CD14-positive monocyte (primary cell): ENCODE measurements at regions not wholly inside any gene's neighbourhood (a gene's known extent, or its start where the extent isn't known, plus 50 kb on each side); places are given as distances from the start of the nearest gene placed in this dataset.

Experiments
- DNase-seq, 3 donors: peaks; one replicate each; pipeline ENCODE4 v3.0.0-alpha.2; 2011 to 2022
- H2AFZ ChIP-seq: 2 replicates; pipeline ENCODE4 v1.6.0; 2012; ENCODE audit warnings: mild to moderate bottlenecking, low read depth, low read length, inconsistent platforms; ENCODE audit not compliant: insufficient read depth, poor library complexity, severe bottlenecking
- H3K27ac ChIP-seq, 2 donors: 1 replicate in 1 of 2; 2 replicates in 1 of 2; pipeline ENCODE4 v1.5.1; 2012 to 2013; ENCODE audit warnings: low read length in 2 of 2, control low read depth in 1 of 2, inconsistent platforms in 1 of 2, low read depth in 1 of 2, mild to moderate bottlenecking in 1 of 2
- H3K27me3 ChIP-seq, 2 donors: one replicate each; pipeline versions ENCODE4 v1.6.0 to v1.6.1; 2011 to 2013; ENCODE audit warnings: low read length in 2 of 2; ENCODE audit not compliant: control insufficient read depth in 2 of 2, insufficient read depth in 2 of 2
- H3K36me3 ChIP-seq, 2 donors: replicated peaks in 1 of 2; 1 replicate in 1 of 2; 2 replicates in 1 of 2; pipeline versions ENCODE4 v1.5.1 to v1.6.1; 2012 to 2013; ENCODE audit warnings: low read length in 2 of 2, control low read depth in 1 of 2, inconsistent platforms in 1 of 2, mild to moderate bottlenecking in 1 of 2; ENCODE audit not compliant: insufficient read depth in 2 of 2, control insufficient read depth in 1 of 2
- H3K4me1 ChIP-seq, 2 donors: 1 replicate in 1 of 2; 2 replicates in 1 of 2; pipeline versions ENCODE4 v1.5.1 to v1.6.1; 2012 to 2013; ENCODE audit warnings: low read length in 2 of 2, control low read depth in 1 of 2, inconsistent platforms in 1 of 2, mild to moderate bottlenecking in 1 of 2, moderate library complexity in 1 of 2; ENCODE audit not compliant: insufficient read depth in 2 of 2, control insufficient read depth in 1 of 2
- H3K4me2 ChIP-seq: replicated peaks from 2 replicates; pipeline ENCODE3; 2012; ENCODE audit warnings: low read length, moderate library complexity, mild to moderate bottlenecking; ENCODE audit not compliant: poor library complexity, severe bottlenecking; ENCODE audit errors: extremely low read depth
- H3K4me3 ChIP-seq, 3 experiments: fragments of 200-600 bp in 1 of 3; sonication (generic) in 1 of 3; replicated peaks in 1 of 3; 1 replicate in 2 of 3; 2 replicates in 1 of 3; pipeline ENCODE4 v1.5.1; 2011 to 2013; ENCODE audit warnings: low read length in 3 of 3, mild to moderate bottlenecking in 3 of 3, control low read depth in 2 of 3, low read depth in 2 of 3, inconsistent platforms in 1 of 3, moderate library complexity in 1 of 3
- H3K79me2 ChIP-seq: 2 replicates; pipeline ENCODE4 v1.6.0; 2012; ENCODE audit warnings: mild to moderate bottlenecking, control low read depth, inconsistent platforms, low read length, moderate library complexity; ENCODE audit not compliant: insufficient read depth
- H3K9ac ChIP-seq: 2 replicates; pipeline ENCODE4 v1.6.0; 2017; ENCODE audit warnings: low read length, mild to moderate bottlenecking; ENCODE audit not compliant: insufficient read depth, poor library complexity, severe bottlenecking
- H3K9me3 ChIP-seq, 2 donors: replicated peaks in 1 of 2; 1 replicate in 1 of 2; 2 replicates in 1 of 2; pipeline versions ENCODE4 v1.5.1 to v1.6.1; 2012 to 2013; ENCODE audit warnings: low read length in 2 of 2, control low read depth in 1 of 2; ENCODE audit not compliant: control insufficient read depth in 1 of 2, insufficient read depth in 1 of 2
- H4K20me1 ChIP-seq: 2 replicates; pipeline ENCODE4 v1.6.0; 2012; ENCODE audit warnings: mild to moderate bottlenecking, low read length, control low read depth, moderate library complexity; ENCODE audit not compliant: insufficient read depth
- H3K27ac Mint-ChIP-seq, 7 donors: one replicate each; pipeline ENCODE4 v1.8.0; 2020; ENCODE audit warnings: mild to moderate bottlenecking in 7 of 7, mixed read lengths in 7 of 7, moderate library complexity in 6 of 7, inconsistent platforms in 2 of 7
- H3K27me3 Mint-ChIP-seq, 3 donors: one replicate each; pipeline ENCODE4 v1.8.0; 2021 to 2022; ENCODE audit warnings: low read depth in 3 of 3, mild to moderate bottlenecking in 3 of 3, mixed read lengths in 3 of 3, moderate library complexity in 3 of 3, inconsistent platforms in 1 of 3
- H3K36me3 Mint-ChIP-seq, 2 donors: one replicate each; pipeline ENCODE4 v1.8.0; 2020; ENCODE audit warnings: mixed read lengths in 2 of 2, inconsistent platforms in 1 of 2, mild to moderate bottlenecking in 1 of 2
- H3K4me1 Mint-ChIP-seq: one replicate; pipeline ENCODE4 v1.8.0; 2020; ENCODE audit warnings: mild to moderate bottlenecking, mixed read lengths
- H3K4me3 Mint-ChIP-seq, 2 donors: one replicate each; pipeline ENCODE4 v1.8.0; 2020; ENCODE audit warnings: mild to moderate bottlenecking in 2 of 2, mixed read lengths in 2 of 2, moderate library complexity in 1 of 2
- H3K9me3 Mint-ChIP-seq, 7 donors: one replicate each; pipeline ENCODE4 v1.8.0; 2020 to 2022; ENCODE audit warnings: mixed read lengths in 7 of 7, mild to moderate bottlenecking in 6 of 7, moderate library complexity in 6 of 7, inconsistent platforms in 2 of 7
- WGBS: methylation state at CpG from one replicate; pipeline ENCODE4 v1.1.5; 2013; ENCODE audit warnings: missing lambda C conversion rate; ENCODE audit not compliant: insufficient coverage; 5-methylcytosine and 5-hydroxymethylcytosine counted together
- intact Hi-C, 2 donors: fragments of 100-400 bp; cut with micrococcal nuclease; formaldehyde crosslinking; loops; one replicate each; pipeline versions ENCODE4 v1.15.0 to v1.15.1; 2023
- TF ChIP-seq, protein P1 (sequence below): fragments of 200-600 bp; IDR thresholded peaks from one replicate; pipeline ENCODE4 v1.8.0; 2022; ENCODE audit warnings: antibody characterized with exemption, mild to moderate bottlenecking

DNA sequence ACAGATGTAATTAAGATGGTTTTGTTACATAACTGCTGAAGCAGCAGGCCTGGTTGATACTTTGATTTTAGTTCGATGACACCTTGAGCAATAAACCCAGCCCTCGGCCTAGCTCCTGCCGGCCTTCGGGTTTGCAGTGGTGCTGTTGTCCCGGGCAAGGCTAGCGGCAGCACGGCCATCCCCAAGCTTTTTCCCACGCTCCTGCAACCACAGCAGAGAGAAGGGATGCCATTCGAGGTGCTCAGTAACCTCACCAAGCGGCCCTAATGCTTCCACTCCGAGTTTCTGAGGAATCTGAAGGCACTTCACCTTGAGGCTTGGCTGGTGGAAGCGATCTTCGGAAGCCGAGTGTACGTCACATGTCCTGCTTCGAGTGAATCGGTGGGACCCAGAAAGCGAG, 182.1 kb downstream of the NAF1 start:
- H3K27ac Mint-ChIP-seq, result no peak overlapping the region
- Histone ChIP-seq H3K9me3 (peaks cover 5 to 10% of the 10 kb centered on the region in 2 donors), H3K79me2 (no peaks in the 10 kb centered on the region), H3K4me3 (no peak overlapping the region), H3K27ac (no peak overlapping the region), H3K4me1 (no peaks in the 10 kb centered on the region), H2AFZ (no peak overlapping the region), H3K27me3 (no peaks in the 10 kb centered on the region), H3K9ac (no peak overlapping the region), H3K4me2 (no peak overlapping the region), H4K20me1 (no peaks in the 10 kb centered on the region), H3K36me3 (no peaks in the 10 kb centered on the region)
- H3K4me3 Mint-ChIP-seq, result no peak overlapping the region
- no peak for DNase-seq
- intact Hi-C loops, result no loop called here
- H3K27me3 Mint-ChIP-seq, result peaks cover 0 to 4% (median 0%) of the 10 kb centered on the region in 3 donors
- peaks cover 0 to 9% (median 4%) of the 10 kb centered on the region in 7 donors for H3K9me3 Mint-ChIP-seq
- H3K4me1 Mint-ChIP-seq, result no peaks in the 10 kb centered on the region
- 90% methylated on average over 17 of the region's 18 CpGs for WGBS
- TF ChIP-seq, protein P1, sequence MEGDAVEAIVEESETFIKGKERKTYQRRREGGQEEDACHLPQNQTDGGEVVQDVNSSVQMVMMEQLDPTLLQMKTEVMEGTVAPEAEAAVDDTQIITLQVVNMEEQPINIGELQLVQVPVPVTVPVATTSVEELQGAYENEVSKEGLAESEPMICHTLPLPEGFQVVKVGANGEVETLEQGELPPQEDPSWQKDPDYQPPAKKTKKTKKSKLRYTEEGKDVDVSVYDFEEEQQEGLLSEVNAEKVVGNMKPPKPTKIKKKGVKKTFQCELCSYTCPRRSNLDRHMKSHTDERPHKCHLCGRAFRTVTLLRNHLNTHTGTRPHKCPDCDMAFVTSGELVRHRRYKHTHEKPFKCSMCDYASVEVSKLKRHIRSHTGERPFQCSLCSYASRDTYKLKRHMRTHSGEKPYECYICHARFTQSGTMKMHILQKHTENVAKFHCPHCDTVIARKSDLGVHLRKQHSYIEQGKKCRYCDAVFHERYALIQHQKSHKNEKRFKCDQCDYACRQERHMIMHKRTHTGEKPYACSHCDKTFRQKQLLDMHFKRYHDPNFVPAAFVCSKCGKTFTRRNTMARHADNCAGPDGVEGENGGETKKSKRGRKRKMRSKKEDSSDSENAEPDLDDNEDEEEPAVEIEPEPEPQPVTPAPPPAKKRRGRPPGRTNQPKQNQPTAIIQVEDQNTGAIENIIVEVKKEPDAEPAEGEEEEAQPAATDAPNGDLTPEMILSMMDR, result no peak
- H3K36me3 Mint-ChIP-seq, result no peaks in the 10 kb centered on the region

- H3K9ac ChIP-seq, result no peak overlapping the region
- no peaks in the 10 kb centered on the region for H3K27me3 ChIP-seq
- no peak overlapping the region for H2AFZ ChIP-seq
- peaks cover 0 to 4% (median 0%) of the 10 kb centered on the region in 3 donors for H3K27me3 Mint-ChIP-seq
- DNase-seq, result no peak
- WGBS, result 80% methylated on average over 1 of the region's 2 CpGs
- no peak overlapping the region for H3K27ac Mint-ChIP-seq
- H3K9me3 Mint-ChIP-seq, result peaks cover 0 to 13% (median 5%) of the 10 kb centered on the region in 7 donors
- no peak overlapping the region for H3K4me2 ChIP-seq
- intact Hi-C loops, result no loop called here
- H4K20me1 ChIP-seq, result no peaks in the 10 kb centered on the region
- no peak overlapping the region for H3K27ac ChIP-seq
- no peaks in the 10 kb centered on the region for H3K79me2 ChIP-seq
- H3K4me1 Mint-ChIP-seq, result no peaks in the 10 kb centered on the region
- H3K4me1 ChIP-seq, result no peaks in the 10 kb centered on the region
- H3K9me3 ChIP-seq, result peaks cover 5 to 10% of the 10 kb centered on the region in 2 donors
- TF ChIP-seq, protein P1, result no peak
- H3K36me3 Mint-ChIP-seq, result no peaks in the 10 kb centered on the region
- no peak overlapping the region for H3K4me3 ChIP-seq
- no peaks in the 10 kb centered on the region for H3K36me3 ChIP-seq
- peak overlapping the region in 1 of 2 donors; percentile 10 for H3K4me3 Mint-ChIP-seq
Measured at GRCh38 chr4:162981823-162982222, 184.9 kb downstream of the NAF1 start.
